Bronchial epithelial cell (primary cell): ENCODE measurements at regions not wholly inside any gene's neighbourhood (a gene's known extent, or its start where the extent isn't known, plus 50 kb on each side); places are given as distances from the start of the nearest gene placed in this dataset.
A peak's percentile ranks its signal among the peaks of the same experiment; 100 is the strongest.
"Not testable (repeated sequence)": the region's sequence is repeated elsewhere in the genome, so short reads cannot be mapped to it uniquely, and the experiment has no call there.

Experiments
- DNase-seq: peaks from one replicate; pipeline ENCODE4 v3.0.0-alpha.2; 2010; ENCODE audit warnings: low read depth
- FAIRE-seq: peaks from 2 replicates; lab custom pipeline; 2011; peaks lifted over from hg19 to GRCh38; lab: Jason Lieb, UNC
- H3K27me3 ChIP-seq: 2 replicates; pipeline ENCODE4 v1.5.1; 2011; ENCODE audit warnings: low read length; ENCODE audit not compliant: control insufficient read depth, insufficient read depth
- H3K36me3 ChIP-seq: 2 replicates; pipeline ENCODE4 v1.5.1; 2011; ENCODE audit warnings: low read length; ENCODE audit not compliant: control insufficient read depth, insufficient read depth
- H3K4me3 ChIP-seq: 2 replicates; pipeline ENCODE4 v1.5.1; 2011; ENCODE audit warnings: mild to moderate bottlenecking, low read depth, low read length, control low read depth
- TF ChIP-seq, protein P1 (sequence below): IDR thresholded peaks from 2 replicates; pipeline ENCODE4 v1.5.1; 2011; ENCODE audit warnings: mild to moderate bottlenecking, moderate library complexity, low read length, control low read depth, inconsistent platforms; ENCODE audit not compliant: insufficient read depth, severe bottlenecking

DNA sequence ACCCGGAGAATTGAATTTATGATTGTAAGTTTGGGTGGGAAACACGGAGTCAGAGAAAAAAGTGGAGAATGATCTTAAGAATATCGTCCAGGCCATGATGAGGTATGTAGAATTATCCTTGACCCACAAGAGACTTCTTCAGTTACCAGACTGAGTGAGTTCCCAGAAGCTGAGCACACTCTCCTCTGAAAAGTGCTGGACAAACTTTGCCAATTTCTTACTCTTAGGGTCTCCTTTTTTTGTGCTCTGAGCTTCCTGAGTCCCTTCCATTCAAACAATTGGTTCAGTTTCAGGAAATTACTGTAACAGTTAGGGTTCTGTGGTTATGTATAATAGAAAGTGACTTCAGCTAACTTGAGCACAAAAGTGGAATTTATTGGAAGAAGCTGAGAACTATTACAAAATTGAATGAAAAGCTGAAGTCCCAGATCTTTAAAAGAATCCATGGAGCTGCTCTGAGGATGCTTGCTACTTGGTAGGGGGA, 50.6 kb upstream of the EHBP1 start:
- DNase-seq = no peak
- TF ChIP-seq, protein P1, sequence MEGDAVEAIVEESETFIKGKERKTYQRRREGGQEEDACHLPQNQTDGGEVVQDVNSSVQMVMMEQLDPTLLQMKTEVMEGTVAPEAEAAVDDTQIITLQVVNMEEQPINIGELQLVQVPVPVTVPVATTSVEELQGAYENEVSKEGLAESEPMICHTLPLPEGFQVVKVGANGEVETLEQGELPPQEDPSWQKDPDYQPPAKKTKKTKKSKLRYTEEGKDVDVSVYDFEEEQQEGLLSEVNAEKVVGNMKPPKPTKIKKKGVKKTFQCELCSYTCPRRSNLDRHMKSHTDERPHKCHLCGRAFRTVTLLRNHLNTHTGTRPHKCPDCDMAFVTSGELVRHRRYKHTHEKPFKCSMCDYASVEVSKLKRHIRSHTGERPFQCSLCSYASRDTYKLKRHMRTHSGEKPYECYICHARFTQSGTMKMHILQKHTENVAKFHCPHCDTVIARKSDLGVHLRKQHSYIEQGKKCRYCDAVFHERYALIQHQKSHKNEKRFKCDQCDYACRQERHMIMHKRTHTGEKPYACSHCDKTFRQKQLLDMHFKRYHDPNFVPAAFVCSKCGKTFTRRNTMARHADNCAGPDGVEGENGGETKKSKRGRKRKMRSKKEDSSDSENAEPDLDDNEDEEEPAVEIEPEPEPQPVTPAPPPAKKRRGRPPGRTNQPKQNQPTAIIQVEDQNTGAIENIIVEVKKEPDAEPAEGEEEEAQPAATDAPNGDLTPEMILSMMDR = no peak
- Histone ChIP-seq H3K4me3 (no peak overlapping the region), H3K27me3 (no peaks in the 10 kb centered on the region), H3K36me3 (no peaks in the 10 kb centered on the region)
- no peak for FAIRE-seq

DNA sequence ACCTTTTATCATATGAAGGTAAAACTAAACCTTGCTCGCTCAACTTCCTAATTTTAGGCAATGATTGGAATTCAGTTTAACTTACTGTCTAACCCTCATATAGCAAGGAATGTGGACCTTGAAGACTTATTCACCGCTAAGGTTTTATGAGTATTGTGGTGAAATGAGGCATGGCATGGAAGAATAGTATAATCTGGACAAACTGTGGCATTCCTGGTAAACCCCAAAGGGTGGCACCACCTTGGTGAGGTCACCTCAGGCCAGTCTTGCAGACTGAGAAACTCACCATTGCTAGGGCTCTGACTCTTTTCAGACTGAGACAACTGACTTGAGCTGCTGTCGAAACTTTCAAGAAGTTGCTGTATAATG, 51.1 kb upstream of the EHBP1 start:
- TF ChIP-seq, protein P1 = no peak
- FAIRE-seq (no peak), DNase-seq (peak; percentile 81)
- Histone ChIP-seq H3K4me3 (no peak overlapping the region), H3K36me3 (no peaks in the 10 kb centered on the region), H3K27me3 (no peaks in the 10 kb centered on the region)

DNA sequence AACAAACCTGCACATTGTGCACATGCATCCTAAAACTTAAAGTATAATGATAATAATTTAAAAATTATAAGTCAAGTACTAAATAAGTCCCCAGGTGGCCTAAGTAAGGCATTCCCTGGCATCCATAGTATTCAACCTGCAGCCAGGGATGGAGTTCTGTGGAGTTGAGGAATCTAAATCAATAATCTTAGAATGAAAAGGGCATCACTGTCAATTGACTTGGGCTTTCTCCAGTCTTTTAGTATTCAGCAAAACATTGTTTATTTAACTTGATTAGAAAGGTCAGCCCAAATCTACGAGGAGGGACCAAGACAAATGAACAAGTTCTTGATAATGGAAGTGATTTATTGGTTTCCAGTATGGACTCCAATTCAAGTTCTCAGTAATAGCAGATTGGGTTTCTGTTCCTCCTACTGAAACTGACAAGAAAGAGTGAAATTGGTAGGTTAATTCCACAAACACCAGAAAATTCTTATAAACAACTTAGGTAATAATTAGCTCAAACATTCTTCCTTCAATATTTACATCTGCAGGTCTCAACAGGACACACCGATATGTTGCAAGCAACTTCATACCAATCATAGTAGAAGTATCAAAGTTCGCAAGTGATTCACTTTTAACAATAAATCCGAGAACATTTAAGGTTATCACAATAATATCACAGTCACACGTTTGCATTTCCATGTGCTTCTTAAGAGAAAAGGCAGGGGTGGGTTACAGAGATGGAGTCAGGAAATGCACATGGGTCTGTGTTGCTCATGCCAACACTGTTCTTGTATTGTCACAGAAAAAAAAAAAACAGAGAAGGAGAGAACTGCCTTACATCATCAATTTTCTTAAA, 51.7 kb upstream of the EHBP1 start:
- FAIRE-seq (no peak), DNase-seq (peak; percentile 96)
- no peaks in the 10 kb centered on the region for H3K36me3 ChIP-seq
- no peak overlapping the region for H3K4me3 ChIP-seq
- no peaks in the 10 kb centered on the region for H3K27me3 ChIP-seq
- TF ChIP-seq, protein P1 = no peak

DNA sequence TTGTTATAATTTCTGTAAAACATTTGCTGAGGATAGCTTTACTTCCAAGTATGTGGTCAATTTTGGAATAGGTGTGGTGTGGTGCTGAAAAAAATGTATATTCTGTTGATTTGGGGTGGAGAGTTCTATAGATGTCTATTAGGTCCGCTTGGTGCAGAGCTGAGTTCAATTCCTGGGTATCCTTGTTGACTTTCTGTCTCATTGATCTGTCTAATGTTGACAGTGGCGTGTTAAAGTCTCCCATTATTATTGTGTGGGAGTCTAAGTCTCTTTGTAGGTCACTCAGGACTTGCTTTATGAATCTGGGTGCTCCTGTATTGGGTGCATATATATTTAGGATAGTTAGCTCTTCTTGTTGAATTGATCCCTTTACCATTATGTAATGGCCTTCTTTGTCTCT, 56.4 kb upstream of the EHBP1 start:
- FAIRE-seq, H3K4me3 ChIP-seq: not testable (repeated sequence)

DNA sequence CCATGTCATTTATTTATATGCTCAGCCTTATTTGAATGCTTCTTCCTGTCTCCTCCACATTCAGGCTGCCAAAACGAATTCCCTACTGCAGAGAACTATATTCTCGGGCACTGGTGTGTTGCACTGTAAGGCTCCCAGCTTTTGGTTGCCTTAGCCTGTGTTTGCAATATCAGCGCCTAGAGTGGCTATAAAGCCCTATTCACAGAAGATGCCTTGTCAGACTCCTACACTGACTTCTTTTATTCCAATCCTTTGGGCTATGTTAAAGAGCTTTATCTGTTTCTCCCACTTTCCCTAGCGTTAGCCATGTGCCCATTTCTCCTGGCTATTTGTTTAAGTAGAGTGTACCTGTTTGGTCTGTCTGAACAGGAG, 62.4 kb upstream of the EHBP1 start:
- TF ChIP-seq, protein P1 = no peak

More for the DNA sequence above, 56.4 kb upstream of the EHBP1 start:
- H3K27me3 ChIP-seq, H3K36me3 ChIP-seq, DNase-seq: not testable (repeated sequence)

DNA sequence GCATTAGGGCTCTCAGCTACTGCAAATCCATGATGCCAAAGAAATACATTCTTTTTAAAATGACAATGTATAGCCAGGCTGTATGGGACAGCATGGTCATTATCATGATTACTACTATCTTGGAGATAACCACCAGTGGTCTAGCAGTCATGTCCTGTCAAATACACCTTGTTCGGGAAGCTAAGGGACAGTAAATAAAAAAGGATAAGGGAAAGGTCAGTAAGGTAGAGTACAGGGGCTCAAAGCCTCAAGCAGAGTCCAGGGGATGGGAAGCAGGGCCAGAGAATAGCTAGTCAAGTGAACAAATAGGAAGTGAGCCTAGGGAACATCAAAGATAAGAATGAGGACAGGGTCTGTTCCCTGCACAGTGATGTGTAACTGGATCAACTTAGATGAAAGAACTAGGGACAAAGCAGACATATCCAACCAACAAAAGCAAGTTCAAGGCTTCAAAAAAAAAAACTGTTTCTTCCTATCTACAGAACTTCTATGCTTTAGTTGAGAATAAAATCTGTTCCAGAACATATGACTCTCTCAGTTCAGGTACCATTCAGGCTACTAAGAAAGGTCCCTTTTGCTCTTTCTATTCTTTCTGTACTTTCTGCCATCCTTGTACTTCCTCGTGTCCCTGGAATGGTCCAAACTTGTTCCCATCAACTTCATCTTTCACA, 62.9 kb upstream of the EHBP1 start:
- TF ChIP-seq, protein P1 = no peak
- FAIRE-seq = no peak
- no peak for DNase-seq
- Histone ChIP-seq H3K27me3 (no peaks in the 10 kb centered on the region), H3K36me3 (no peaks in the 10 kb centered on the region), H3K4me3 (no peak overlapping the region)

More for the DNA sequence above, 62.4 kb upstream of the EHBP1 start:
- H3K27me3 ChIP-seq = no peaks in the 10 kb centered on the region
- no peak overlapping the region for H3K4me3 ChIP-seq
- FAIRE-seq = no peak
- H3K36me3 ChIP-seq = no peaks in the 10 kb centered on the region
- no peak for DNase-seq
